Fibroblast of the aortic adventitia (primary cell): ENCODE measurements at regions not wholly inside any gene's neighbourhood (a gene's known extent, or its start where the extent isn't known, plus 50 kb on each side); places are given as distances from the start of the nearest gene placed in this dataset.

Experiments used
- DNase-seq: peaks from one replicate; pipeline ENCODE4 v3.0.0-alpha.2; 2010; ENCODE audit warnings: low read depth
- H3K4me3 ChIP-seq: 2 replicates; pipeline ENCODE4 v1.5.1; 2011; ENCODE audit warnings: low read depth, mild to moderate bottlenecking, control low read depth, low read length, moderate library complexity
- TF ChIP-seq, protein P1 (sequence below): IDR thresholded peaks from 2 replicates; pipeline ENCODE4 v1.5.1; 2011; ENCODE audit warnings: mild to moderate bottlenecking, low read length, control low read depth, inconsistent platforms; ENCODE audit not compliant: insufficient read depth

- no peak for DNase-seq
- TF ChIP-seq, protein P1, sequence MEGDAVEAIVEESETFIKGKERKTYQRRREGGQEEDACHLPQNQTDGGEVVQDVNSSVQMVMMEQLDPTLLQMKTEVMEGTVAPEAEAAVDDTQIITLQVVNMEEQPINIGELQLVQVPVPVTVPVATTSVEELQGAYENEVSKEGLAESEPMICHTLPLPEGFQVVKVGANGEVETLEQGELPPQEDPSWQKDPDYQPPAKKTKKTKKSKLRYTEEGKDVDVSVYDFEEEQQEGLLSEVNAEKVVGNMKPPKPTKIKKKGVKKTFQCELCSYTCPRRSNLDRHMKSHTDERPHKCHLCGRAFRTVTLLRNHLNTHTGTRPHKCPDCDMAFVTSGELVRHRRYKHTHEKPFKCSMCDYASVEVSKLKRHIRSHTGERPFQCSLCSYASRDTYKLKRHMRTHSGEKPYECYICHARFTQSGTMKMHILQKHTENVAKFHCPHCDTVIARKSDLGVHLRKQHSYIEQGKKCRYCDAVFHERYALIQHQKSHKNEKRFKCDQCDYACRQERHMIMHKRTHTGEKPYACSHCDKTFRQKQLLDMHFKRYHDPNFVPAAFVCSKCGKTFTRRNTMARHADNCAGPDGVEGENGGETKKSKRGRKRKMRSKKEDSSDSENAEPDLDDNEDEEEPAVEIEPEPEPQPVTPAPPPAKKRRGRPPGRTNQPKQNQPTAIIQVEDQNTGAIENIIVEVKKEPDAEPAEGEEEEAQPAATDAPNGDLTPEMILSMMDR, result no peak
- H3K4me3 ChIP-seq, result no peak overlapping the region
Observed at GRCh38 chr6:126264265-126264664, 75.7 kb upstream of the CENPW start.

GRCh38 chr6:126266664-126267063, 73.3 kb upstream of the CENPW start:
- no peak overlapping the region for H3K4me3 ChIP-seq
- TF ChIP-seq, protein P1, result no peak
- peak; percentile 11 for DNase-seq

DNA sequence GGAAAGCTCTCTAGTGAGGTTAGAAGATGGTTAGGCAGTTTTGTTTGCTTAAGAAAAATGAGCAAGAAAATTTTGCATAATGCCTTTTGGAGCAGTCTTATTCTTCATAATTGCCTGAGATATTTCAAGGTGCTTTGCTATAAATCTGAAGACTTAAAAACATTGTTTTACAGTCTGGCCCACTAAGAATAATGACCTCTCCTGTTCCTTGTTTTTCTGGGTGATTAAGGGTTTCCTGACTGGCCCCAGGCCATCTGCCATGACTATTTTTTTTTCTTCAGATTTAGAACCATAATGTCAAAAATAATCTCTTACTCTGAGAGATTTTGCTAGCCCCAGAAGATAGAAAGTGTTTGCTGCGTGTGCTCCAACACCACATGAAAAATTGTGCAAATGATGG, 72.3 kb upstream of the CENPW start:
- H3K4me3 ChIP-seq, result no peak overlapping the region
- TF ChIP-seq, protein P1, result no peak
- peak; percentile 66 for DNase-seq

DNA sequence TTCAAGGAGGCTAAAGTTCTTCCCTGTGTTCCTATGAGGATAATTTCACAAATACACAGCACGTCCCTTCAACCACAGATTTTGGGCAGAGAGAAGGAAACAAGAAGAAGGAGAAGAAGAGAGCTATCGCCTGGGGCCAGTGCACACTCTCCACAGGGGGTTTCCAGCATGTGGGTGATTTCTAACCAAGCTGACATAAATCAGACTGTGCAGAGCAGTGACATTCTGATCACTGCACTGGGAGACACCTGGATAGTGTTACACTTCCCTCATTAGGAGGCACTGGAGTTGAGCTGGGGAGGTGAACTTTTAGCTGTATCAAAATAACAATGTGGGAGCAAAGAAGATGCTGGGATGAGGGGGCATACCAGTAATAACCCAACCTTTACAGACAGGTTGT, 71.8 kb upstream of the CENPW start:
- TF ChIP-seq, protein P1, result no peak
- no peak overlapping the region for H3K4me3 ChIP-seq
- DNase-seq, result peak; percentile 8

DNA sequence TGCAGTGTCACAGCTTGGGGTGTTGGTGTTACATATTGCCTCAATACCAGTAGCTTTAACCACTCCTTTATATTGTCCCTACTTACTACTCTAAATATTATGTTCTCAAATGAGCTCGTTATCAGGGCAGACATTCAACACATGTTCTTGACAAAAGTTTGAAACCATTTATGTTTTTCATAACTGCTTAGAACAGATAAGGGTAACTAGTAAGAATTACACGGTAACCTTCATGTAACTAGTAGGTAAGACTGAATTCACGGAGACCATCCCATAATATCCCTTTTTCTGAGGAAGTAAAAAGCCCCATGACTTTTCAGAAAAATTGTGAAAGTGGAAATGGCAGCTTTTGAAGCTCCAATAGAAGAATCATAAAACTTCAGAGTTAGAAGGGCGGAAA, 59.6 kb upstream of the CENPW start:
- TF ChIP-seq, protein P1, result no peak
- no peak for DNase-seq
- no peak overlapping the region for H3K4me3 ChIP-seq

GRCh38 chr6:126285871-126286365, 54.0 kb upstream of the CENPW start:
- H3K4me3 ChIP-seq, result no peak overlapping the region
- DNase-seq, result no peak
- TF ChIP-seq, protein P1, result no peak
